WTC11 (cell line): ENCODE measurements at regions not wholly inside any gene's neighbourhood (a gene's known extent, or its start where the extent isn't known, plus 50 kb on each side); places are given as distances from the start of the nearest gene placed in this dataset.

Source experiments
- ATAC-seq: fragments of 200-7000 bp; cut with Tn5 transposase; 2 replicates; pipeline ENCODE4 v1.10.0; 2021; ENCODE audit warnings: mild to moderate bottlenecking, moderate library complexity
- CTCF ChIA-PET: fragments of 300-600 bp; sonication (Branson Sonifier 250); formaldehyde crosslinking; loops from one replicate; lab custom pipeline; 2021; ENCODE audit warnings: antibody characterized with exemption; lab: Charles Lee
- POLR2A ChIA-PET: fragments of 350-600 bp; sonication (Branson Sonifier 250); formaldehyde crosslinking; loops from one replicate; lab custom pipeline; 2021; ENCODE audit warnings: antibody characterized with exemption; lab: Charles Lee
- DNase-seq: peaks from one replicate; pipeline ENCODE4 v3.0.0; 2021; ENCODE audit warnings: low spot score
- H3K27ac Mint-ChIP-seq: 2 replicates; pipeline ENCODE4 v1.8.0; 2021; ENCODE audit warnings: mixed read lengths
- H3K27me3 Mint-ChIP-seq: 2 replicates; pipeline ENCODE4 v1.8.0; 2021; ENCODE audit warnings: low read depth, mild to moderate bottlenecking, moderate library complexity, mixed read lengths
- H3K36me3 Mint-ChIP-seq: 2 replicates; pipeline ENCODE4 v1.8.0; 2021; ENCODE audit warnings: mixed read lengths
- H3K4me1 Mint-ChIP-seq: 2 replicates; pipeline ENCODE4 v1.8.0; 2022; ENCODE audit warnings: mixed read lengths
- H3K4me3 Mint-ChIP-seq: 2 replicates; pipeline ENCODE4 v1.8.0; 2021; ENCODE audit warnings: mild to moderate bottlenecking, moderate library complexity, mixed read lengths
- H3K9me3 Mint-ChIP-seq: 2 replicates; pipeline ENCODE4 v1.8.0; 2021; ENCODE audit warnings: mixed read lengths
- ARID4B ChIP-seq: sonication (generic); formaldehyde crosslinking; IDR thresholded peaks from 2 replicates; pipeline ENCODE4 v1.8.0; 2023; ENCODE audit warnings: missing genetic modification reagents, mild to moderate bottlenecking, borderline replicate concordance
- ATF3 ChIP-seq: sonication (generic); formaldehyde crosslinking; conservative IDR thresholded peaks from 2 replicates; pipeline ENCODE4 v1.8.1; 2022; ENCODE audit warnings: mild to moderate bottlenecking, missing genetic modification reagents
- ATF6 ChIP-seq: sonication (generic); formaldehyde crosslinking; IDR thresholded peaks from 2 replicates; pipeline ENCODE4 v1.8.1; 2023; ENCODE audit warnings: mild to moderate bottlenecking, missing genetic modification reagents
- ETV6 ChIP-seq: sonication (generic); formaldehyde crosslinking; IDR thresholded peaks from 2 replicates; pipeline ENCODE4 v1.8.1; 2022; ENCODE audit warnings: mild to moderate bottlenecking, missing genetic modification reagents
- GRHL2 ChIP-seq: fragments of 250-450 bp; sonication (Bioruptor Pico); IDR thresholded peaks from 2 replicates; pipeline ENCODE4 v1.8.0; 2022; ENCODE audit warnings: mild to moderate bottlenecking, moderate library complexity; ENCODE audit not compliant: insufficient replicate concordance, severe bottlenecking
- HMGA2 ChIP-seq: fragments of 250-450 bp; sonication (Bioruptor Pico); IDR thresholded peaks from 2 replicates; pipeline ENCODE4 v1.4.0; 2021; ENCODE audit warnings: mild to moderate bottlenecking, moderate library complexity
- IRF2 ChIP-seq: sonication (generic); formaldehyde crosslinking; IDR thresholded peaks from 2 replicates; pipeline ENCODE4 v1.8.0; 2022; ENCODE audit warnings: low read depth, missing genetic modification reagents, borderline replicate concordance
- MXD4 ChIP-seq: fragments of 250-450 bp; sonication (Bioruptor Pico); IDR thresholded peaks from 2 replicates; pipeline ENCODE4 v1.8.0; 2021; ENCODE audit warnings: mild to moderate bottlenecking, moderate library complexity, borderline replicate concordance
- NFATC4 ChIP-seq: fragments of 250-450 bp; sonication (Bioruptor Pico); IDR thresholded peaks from 2 replicates; pipeline ENCODE4 v1.9.0; 2021; ENCODE audit warnings: mild to moderate bottlenecking
- NFYB ChIP-seq: sonication (generic); formaldehyde crosslinking; conservative IDR thresholded peaks from 2 replicates; pipeline ENCODE4 v1.8.0; 2022; ENCODE audit warnings: low read depth, missing genetic modification reagents
- SOX15 ChIP-seq: fragments of 250-450 bp; sonication (Bioruptor Pico); IDR thresholded peaks from 2 replicates; pipeline ENCODE4 v1.9.0; 2021; ENCODE audit warnings: mild to moderate bottlenecking
- ZMAT4 ChIP-seq: fragments of 250-450 bp; sonication (Bioruptor Pico); IDR thresholded peaks from 2 replicates; pipeline ENCODE4 v1.9.0; 2021; ENCODE audit warnings: mild to moderate bottlenecking
- ZNF138 ChIP-seq: sonication (generic); formaldehyde crosslinking; conservative IDR thresholded peaks from 2 replicates; pipeline ENCODE4 v1.8.1; 2022; ENCODE audit warnings: mild to moderate bottlenecking, moderate library complexity, missing genetic modification reagents
- ZNF232 ChIP-seq: sonication (generic); formaldehyde crosslinking; IDR thresholded peaks from 2 replicates; pipeline ENCODE4 v1.8.0; 2022; ENCODE audit warnings: mild to moderate bottlenecking, missing genetic modification reagents
- ZNF423 ChIP-seq: fragments of 250-450 bp; sonication (Bioruptor Pico); IDR thresholded peaks from 2 replicates; pipeline ENCODE4 v2.1.2; 2022; ENCODE audit warnings: mild to moderate bottlenecking, moderate library complexity
- ZNF671 ChIP-seq: fragments of 250-450 bp; sonication (Bioruptor Pico); IDR thresholded peaks from 2 replicates; pipeline ENCODE4 v1.8.0; 2021; ENCODE audit warnings: mild to moderate bottlenecking
- ZSCAN18 ChIP-seq: fragments of 250-450 bp; sonication (Bioruptor Pico); IDR thresholded peaks from 2 replicates; pipeline ENCODE4 v2.1.2; 2022; ENCODE audit warnings: mild to moderate bottlenecking, moderate library complexity

GRCh38 chr6:11865680-11866300 is 87.2 kb upstream of the ADTRP start (continued):
- TF ChIP-seq ARID4B (CRISPR knock-in tag), result no peak
- no peak for TF ChIP-seq ZMAT4 (CRISPR knock-in tag)
- TF ChIP-seq, all 79 proteins: peak for 0

GRCh38 chr6:11858439-11858838 is 79.8 kb upstream of the ADTRP start:
- CTCF ChIA-PET, result no interaction called here
- TF ChIP-seq ATF3 (no peak), ATF6 (CRISPR knock-in tag) (no peak), ZNF671 (CRISPR knock-in tag) (no peak), NFATC4 (CRISPR knock-in tag) (no peak), NFYB (no peak), SOX15 (no peak), ZNF232 (no peak), ZNF423 (CRISPR knock-in tag) (no peak)
- TF ChIP-seq, all 79 proteins: peak for 0
- POLR2A ChIA-PET, result no interaction called here
- H3K27ac Mint-ChIP-seq, result no peak overlapping the region
- no peaks in the 10 kb centered on the region for H3K27me3 Mint-ChIP-seq
- no peak for DNase-seq
- ATAC-seq, result no peak
- H3K4me3 Mint-ChIP-seq, result no peak overlapping the region
- no peaks in the 10 kb centered on the region for H3K36me3 Mint-ChIP-seq
- peaks cover 5% of the 10 kb centered on the region for H3K9me3 Mint-ChIP-seq
- no peaks in the 10 kb centered on the region for H3K4me1 Mint-ChIP-seq

GRCh38 chr6:11855743-11856142 is 77.1 kb upstream of the ADTRP start:
- ChIA-PET POLR2A (no interaction called here), CTCF (no interaction called here)
- H3K36me3 Mint-ChIP-seq, result no peaks in the 10 kb centered on the region
- H3K9me3 Mint-ChIP-seq, result peaks cover 5% of the 10 kb centered on the region
- no peak overlapping the region for H3K27ac Mint-ChIP-seq
- no peaks in the 10 kb centered on the region for H3K27me3 Mint-ChIP-seq
- no peak for ATAC-seq
- no peaks in the 10 kb centered on the region for H3K4me1 Mint-ChIP-seq
- DNase-seq, result no peak
- no peak overlapping the region for H3K4me3 Mint-ChIP-seq
- TF ChIP-seq ARID4B (CRISPR knock-in tag) (no peak), ZSCAN18 (CRISPR knock-in tag) (no peak), ZNF138 (CRISPR knock-in tag) (no peak), MXD4 (CRISPR knock-in tag) (no peak), ATF6 (CRISPR knock-in tag) (no peak), ETV6 (CRISPR knock-in tag) (no peak), IRF2 (CRISPR knock-in tag) (no peak), GRHL2 (CRISPR knock-in tag) (no peak), HMGA2 (CRISPR knock-in tag) (no peak)
